NT2/D1 (cell line): ENCODE measurements at regions not wholly inside any gene's neighbourhood (a gene's known extent, or its start where the extent isn't known, plus 50 kb on each side); places are given as distances from the start of the nearest gene placed in this dataset.
"Not testable (repeated sequence)": the region's sequence is repeated elsewhere in the genome, so short reads cannot be mapped to it uniquely, and the experiment has no call there.

Experiments
- SUZ12 ChIP-seq: IDR thresholded peaks from 2 replicates; pipeline ENCODE4 v1.6.1; 2011; ENCODE audit not compliant: insufficient read length, insufficient read depth; ENCODE audit errors: extremely low read depth
- YY1 ChIP-seq: IDR thresholded peaks from 2 replicates; pipeline ENCODE4 v1.6.1; 2011; ENCODE audit not compliant: insufficient read length, insufficient read depth

DNA sequence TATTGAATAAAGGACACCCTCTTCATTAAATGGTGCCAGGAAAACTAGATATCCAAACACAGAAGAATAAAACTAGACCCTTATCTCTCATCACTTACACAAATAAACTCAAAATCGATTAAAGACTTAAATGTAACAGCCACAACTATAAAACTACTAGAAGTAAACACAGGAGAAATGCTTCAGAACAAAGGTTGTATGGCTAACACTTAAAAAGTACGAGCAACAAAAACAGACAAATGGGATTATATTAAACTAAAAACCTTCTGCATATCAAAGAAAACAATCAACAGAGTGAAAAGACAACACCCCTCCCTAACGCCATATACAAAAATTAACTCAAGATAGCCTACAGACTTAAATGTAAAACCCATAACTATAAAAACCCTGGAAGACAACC lies 104.7 kb upstream of the CLEC6A start:
- TF ChIP-seq YY1, SUZ12: not testable (repeated sequence)
